GM18507 (cell line): ENCODE measurements at regions not wholly inside any gene's neighbourhood (a gene's known extent, or its start where the extent isn't known, plus 50 kb on each side); places are given as distances from the start of the nearest gene placed in this dataset.

Experiments used
- DNase-seq: peaks from one replicate; pipeline ENCODE4 v3.0.0; 2011; ENCODE audit warnings: low read depth; ENCODE audit not compliant: insufficient read length; ENCODE audit errors: extremely low spot score
- FAIRE-seq: peaks from 2 replicates; lab custom pipeline; 2011; peaks lifted over from hg19 to GRCh38; lab: Jason Lieb, UNC

- DNase-seq (no peak), FAIRE-seq (no peak)
Observed at GRCh38 chr13:107475753-107476453, 739.4 kb downstream of the LIG4 start.

- no peak for DNase-seq
- FAIRE-seq = no peak
Observed at GRCh38 chr13:107473253-107473652, 742.1 kb downstream of the LIG4 start.

- DNase-seq (no peak), FAIRE-seq (no peak)
Observed at GRCh38 chr13:107466326-107467099, 748.8 kb downstream of the LIG4 start.

- no peak for DNase-seq
- no peak for FAIRE-seq
Observed at GRCh38 chr13:107462501-107462900, 752.8 kb downstream of the LIG4 start.

GRCh38 chr13:107461751-107462150 lies 753.6 kb downstream of the LIG4 start:
- DNase-seq = no peak
- FAIRE-seq = no peak

- DNase-seq (no peak), FAIRE-seq (no peak)
Observed at GRCh38 chr13:107459430-107459829, 755.9 kb downstream of the LIG4 start.

GRCh38 chr13:107458269-107458668 lies 757.1 kb downstream of the LIG4 start:
- no peak for FAIRE-seq
- DNase-seq = no peak

GRCh38 chr13:107457686-107458085 lies 757.6 kb downstream of the LIG4 start:
- DNase-seq (no peak), FAIRE-seq (no peak)

GRCh38 chr13:107456431-107456830 lies 758.9 kb downstream of the LIG4 start:
- FAIRE-seq (no peak), DNase-seq (no peak)

- no peak for FAIRE-seq
- no peak for DNase-seq
Observed at GRCh38 chr13:107452833-107453232, 762.5 kb downstream of the LIG4 start.

GRCh38 chr13:107450931-107451330 lies 764.4 kb downstream of the LIG4 start:
- FAIRE-seq (no peak), DNase-seq (no peak)

GRCh38 chr13:107450431-107450830 lies 764.9 kb downstream of the LIG4 start:
- no peak for DNase-seq
- no peak for FAIRE-seq

GRCh38 chr13:107447591-107447990 lies 767.7 kb downstream of the LIG4 start:
- FAIRE-seq (no peak), DNase-seq (no peak)

- DNase-seq = no peak
- no peak for FAIRE-seq
Observed at GRCh38 chr13:107441279-107441678, 774.1 kb downstream of the LIG4 start.

GRCh38 chr13:107438251-107438650 lies 777.1 kb downstream of the LIG4 start:
- DNase-seq (no peak), FAIRE-seq (no peak)

GRCh38 chr13:107434347-107434746 lies 781.0 kb downstream of the LIG4 start:
- DNase-seq (no peak), FAIRE-seq (no peak)

- no peak for FAIRE-seq
Observed at GRCh38 chr13:107427536-107427935, 787.8 kb downstream of the LIG4 start.

GRCh38 chr13:107422421-107422820 lies 792.9 kb downstream of the LIG4 start:
- no peak for DNase-seq
- FAIRE-seq = no peak

More at GRCh38 chr13:107427536-107427935, 787.8 kb downstream of the LIG4 start:
- no peak for DNase-seq

GRCh38 chr13:107421951-107422350 lies 793.4 kb downstream of the LIG4 start:
- FAIRE-seq = no peak
- DNase-seq = no peak

GRCh38 chr13:107421028-107421427 lies 794.3 kb downstream of the LIG4 start:
- DNase-seq (no peak), FAIRE-seq (no peak)

- no peak for DNase-seq
- no peak for FAIRE-seq
Observed at GRCh38 chr13:107413005-107413404, 802.3 kb downstream of the LIG4 start.
